ENCODE measurements at regions not wholly inside any gene's neighbourhood (a gene's known extent, or its start where the extent isn't known, plus 50 kb on each side); places are given as distances from the start of the nearest gene placed in this dataset.

- no peak overlapping the region for H3K27ac Mint-ChIP-seq
- no peaks in the 10 kb centered on the region for H3K4me1 Mint-ChIP-seq
- H3K23me2 ChIP-seq (ENCODE audit: insufficient read length, low read depth, low read length, poor library complexity, severe bottlenecking), result no peaks in the 10 kb centered on the region
- H2AK5ac ChIP-seq (ENCODE audit: insufficient read length, low read length), result no peak overlapping the region
- H3K27me3 ChIP-seq (ENCODE audit: insufficient read depth, low read length), result no peaks in the 10 kb centered on the region
- H3K9ac ChIP-seq (ENCODE audit: extremely low read depth, insufficient read length, low read length), result no peak overlapping the region
- no peak overlapping the region for H2BK20ac ChIP-seq (ENCODE audit: low read depth, low read length, poor library complexity, severe bottlenecking)
- H2BK120ac ChIP-seq (ENCODE audit: low read depth, low read length, poor library complexity, severe bottlenecking), result no peak overlapping the region
- H3K27ac ChIP-seq (ENCODE audit: insufficient read length, low read depth, low read length), result no peak overlapping the region
- no peak overlapping the region for H2BK12ac ChIP-seq (ENCODE audit: insufficient read length, low read depth, low read length)
- TF ChIP-seq CTCF (conservative IDR thresholded peaks at IDR 0.05), result no peak
- no peak overlapping the region for H4K8ac ChIP-seq (replicated peaks; ENCODE audit: insufficient read length, low read depth, low read length)
- no peaks in the 10 kb centered on the region for H3K79me2 ChIP-seq (ENCODE audit: insufficient read depth, low read length)
- H3K36me3 Mint-ChIP-seq (ENCODE audit: insufficient read depth in 1 of 3, low read depth in 3 of 3), result no peaks in the 10 kb centered on the region
- no peak overlapping the region for H3T11ph ChIP-seq (ENCODE audit: low read length)
- no peaks in the 10 kb centered on the region for H4K20me1 ChIP-seq (ENCODE audit: control insufficient read depth, insufficient read depth, insufficient read length)
- no peak overlapping the region for H2AFZ ChIP-seq (ENCODE audit: low read length)
- no peak overlapping the region for H2BK5ac ChIP-seq (ENCODE audit: insufficient read length, low read length)
- H3K23ac ChIP-seq (ENCODE audit: insufficient read length, low read depth, low read length), result no peak overlapping the region
- H3K9me3 ChIP-seq (ENCODE audit: control insufficient read depth, low read depth, low read length), result no peaks in the 10 kb centered on the region
- H3K4me3 Mint-ChIP-seq, result no peak overlapping the region
- no peak overlapping the region for H3K56ac ChIP-seq (ENCODE audit: insufficient read length, low read depth, low read length)
- no peaks in the 10 kb centered on the region; a peak in 1 of 5 replicates for H3K9me3 Mint-ChIP-seq
- DNase-seq, result no peak
- H3K79me1 ChIP-seq (ENCODE audit: insufficient read depth, low read depth, low read length, poor library complexity, severe bottlenecking), result no peaks in the 10 kb centered on the region
- no peak overlapping the region for H3K4ac ChIP-seq (ENCODE audit: low read depth, low read length)
- no peak overlapping the region for H4K91ac ChIP-seq (ENCODE audit: insufficient read length, low read depth, low read length)
- no peak overlapping the region for H4K5ac ChIP-seq (ENCODE audit: insufficient read length, low read depth, low read length)
- H3K27me3 Mint-ChIP-seq (ENCODE audit: low read depth), result no peaks in the 10 kb centered on the region
- no CpG with 5 or more reads among the region's 2 CpGs for WGBS (ENCODE audit: extremely low coverage, insufficient read length, low lambda C conversion rate)
- no peak overlapping the region for H2BK15ac ChIP-seq (ENCODE audit: low read depth, low read length)
- H3K4me2 ChIP-seq (ENCODE audit: insufficient read depth, insufficient read length, low read length), result no peak overlapping the region
- H3K18ac ChIP-seq (ENCODE audit: insufficient read length, low read depth, low read length), result no peak overlapping the region
- no peak overlapping the region for H3K14ac ChIP-seq (ENCODE audit: insufficient read depth, low read length)
- no peaks in the 10 kb centered on the region; the same call in 1 of the 2 replicates for H3K4me1 ChIP-seq (ENCODE audit: insufficient read depth, low read length)
These were observed 360.0 kb upstream of the SLITRK5 start for GRCh38 chr13:87311165-87311564.

Measured in H9 (cell line).